Epithelial cell of proximal tubule (primary cell): ENCODE measurements at regions not wholly inside any gene's neighbourhood (a gene's known extent, or its start where the extent isn't known, plus 50 kb on each side); places are given as distances from the start of the nearest gene placed in this dataset.
"Not testable (repeated sequence)": the region's sequence is repeated elsewhere in the genome, so short reads cannot be mapped to it uniquely, and the experiment has no call there.

Source experiments
- DNase-seq: peaks from one replicate; pipeline ENCODE4 v3.0.0-alpha.2; 2011; ENCODE audit warnings: low read depth
- H3K4me3 ChIP-seq: 2 replicates; pipeline ENCODE4 v1.5.1; 2011; ENCODE audit warnings: low read depth, mild to moderate bottlenecking, low read length
- TF ChIP-seq, protein P1 (sequence below): conservative IDR thresholded peaks from 2 replicates; pipeline ENCODE4 v1.5.1; 2012; ENCODE audit warnings: low read depth, mild to moderate bottlenecking, low read length

DNA sequence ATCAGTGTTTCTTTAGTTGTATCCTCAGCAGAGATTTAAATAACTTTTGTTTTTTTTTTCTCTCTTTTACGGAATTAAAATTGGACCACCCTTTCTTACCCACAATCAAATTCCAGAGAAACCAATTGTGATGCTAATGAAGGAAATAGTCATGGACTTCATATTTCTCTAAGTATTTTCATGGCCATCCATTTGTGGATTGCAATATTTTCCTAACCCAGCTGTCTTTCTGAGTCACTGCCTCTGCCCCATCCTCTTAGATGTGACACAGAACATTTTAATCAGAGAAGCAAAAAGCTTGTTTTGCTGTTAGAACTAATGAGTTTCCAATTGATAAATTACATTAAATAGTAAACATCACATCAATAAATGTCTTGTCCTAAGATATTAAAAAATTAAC is 405.5 kb upstream of the ADGRB3 start:
- no peak overlapping the region for H3K4me3 ChIP-seq
- DNase-seq = no peak
- TF ChIP-seq, protein P1, sequence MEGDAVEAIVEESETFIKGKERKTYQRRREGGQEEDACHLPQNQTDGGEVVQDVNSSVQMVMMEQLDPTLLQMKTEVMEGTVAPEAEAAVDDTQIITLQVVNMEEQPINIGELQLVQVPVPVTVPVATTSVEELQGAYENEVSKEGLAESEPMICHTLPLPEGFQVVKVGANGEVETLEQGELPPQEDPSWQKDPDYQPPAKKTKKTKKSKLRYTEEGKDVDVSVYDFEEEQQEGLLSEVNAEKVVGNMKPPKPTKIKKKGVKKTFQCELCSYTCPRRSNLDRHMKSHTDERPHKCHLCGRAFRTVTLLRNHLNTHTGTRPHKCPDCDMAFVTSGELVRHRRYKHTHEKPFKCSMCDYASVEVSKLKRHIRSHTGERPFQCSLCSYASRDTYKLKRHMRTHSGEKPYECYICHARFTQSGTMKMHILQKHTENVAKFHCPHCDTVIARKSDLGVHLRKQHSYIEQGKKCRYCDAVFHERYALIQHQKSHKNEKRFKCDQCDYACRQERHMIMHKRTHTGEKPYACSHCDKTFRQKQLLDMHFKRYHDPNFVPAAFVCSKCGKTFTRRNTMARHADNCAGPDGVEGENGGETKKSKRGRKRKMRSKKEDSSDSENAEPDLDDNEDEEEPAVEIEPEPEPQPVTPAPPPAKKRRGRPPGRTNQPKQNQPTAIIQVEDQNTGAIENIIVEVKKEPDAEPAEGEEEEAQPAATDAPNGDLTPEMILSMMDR = no peak

DNA sequence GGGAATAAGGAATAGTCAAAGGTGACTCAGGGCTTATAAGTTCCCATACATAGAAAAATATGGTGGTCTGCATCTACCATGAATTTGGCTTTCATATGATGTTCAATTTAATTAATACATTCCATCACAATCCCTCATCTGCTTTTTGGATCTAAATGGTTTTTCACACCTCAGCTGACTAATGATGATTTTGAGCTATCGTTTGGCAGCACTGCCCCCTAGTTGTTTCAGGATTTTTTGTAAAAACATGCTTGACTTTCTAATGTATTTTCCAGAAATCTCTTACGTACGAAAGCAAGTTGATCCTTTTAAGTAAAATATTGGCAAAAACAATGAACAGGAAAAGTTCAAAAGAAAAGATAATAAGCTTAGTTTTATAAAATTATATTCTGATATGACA is 408.6 kb upstream of the ADGRB3 start:
- TF ChIP-seq, protein P1 = peak; percentile 57
- no peak for DNase-seq
- H3K4me3 ChIP-seq = no peak overlapping the region

DNA sequence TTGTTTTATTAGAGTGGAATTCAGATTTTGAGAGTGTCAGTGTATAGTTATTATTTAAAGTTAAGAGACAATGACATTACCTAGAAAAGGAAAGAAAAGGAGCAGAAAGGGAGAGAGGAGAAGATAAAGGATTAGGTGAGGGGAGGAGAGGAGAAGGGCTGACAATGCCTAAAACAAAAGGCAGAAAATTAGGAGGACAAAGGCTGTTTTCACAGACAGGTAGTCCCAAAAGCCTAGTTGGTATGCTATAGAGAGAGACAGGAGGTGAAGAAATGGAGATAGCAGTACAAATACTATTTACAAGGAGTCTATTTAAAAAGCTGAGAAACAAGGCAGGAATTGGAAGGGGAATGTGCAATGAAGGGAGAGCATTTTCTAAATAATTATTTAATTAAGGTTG is 409.4 kb upstream of the ADGRB3 start:
- TF ChIP-seq, protein P1 = no peak
- DNase-seq = no peak
- no peak overlapping the region for H3K4me3 ChIP-seq

DNA sequence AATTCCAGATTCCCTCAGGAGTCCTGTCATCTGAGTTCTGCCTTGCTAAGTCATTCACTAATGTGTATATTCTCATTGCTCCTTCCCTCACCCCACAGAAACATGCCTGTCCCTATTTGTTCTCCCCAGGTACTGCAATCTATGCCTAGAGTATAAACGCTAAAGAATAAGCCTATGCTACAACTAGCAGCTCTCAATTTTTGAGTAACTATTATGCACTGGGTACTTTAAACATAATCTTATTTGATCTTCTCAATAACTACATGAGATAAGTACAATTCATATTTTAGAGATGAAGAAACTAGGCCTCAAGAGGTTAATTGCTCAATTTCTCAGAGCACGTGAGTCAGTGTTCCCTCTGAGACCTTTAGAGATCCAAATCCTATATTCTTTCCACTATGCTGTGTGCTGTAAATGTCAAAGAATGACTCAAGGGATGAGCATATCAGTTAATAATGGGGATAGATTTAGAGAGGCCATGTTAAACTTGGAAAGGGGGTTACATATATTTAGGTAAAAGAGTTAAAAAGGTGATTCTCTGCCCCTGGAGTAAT is 423.8 kb upstream of the ADGRB3 start:
- TF ChIP-seq, protein P1 = no peak
- H3K4me3 ChIP-seq = no peak overlapping the region
- no peak for DNase-seq

DNA sequence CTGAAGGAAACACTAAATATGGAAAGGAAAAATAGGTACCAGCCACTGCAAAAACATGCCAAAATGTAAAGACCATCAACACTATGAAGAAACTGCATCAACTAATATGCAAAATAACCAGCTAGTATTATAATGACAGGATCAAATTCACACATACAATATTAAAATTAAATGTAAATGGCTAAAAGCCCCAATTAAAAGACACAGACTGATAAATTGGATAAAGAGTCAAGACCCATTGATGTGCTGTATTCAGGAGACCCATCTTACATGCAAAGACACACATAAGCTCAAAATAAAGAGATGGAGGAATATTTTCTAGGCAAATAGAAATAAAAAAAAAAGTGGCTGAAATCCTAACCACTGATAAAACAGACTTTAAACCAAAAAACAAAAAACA is 427.5 kb upstream of the ADGRB3 start:
- not testable (repeated sequence) for H3K4me3 ChIP-seq, DNase-seq

DNA sequence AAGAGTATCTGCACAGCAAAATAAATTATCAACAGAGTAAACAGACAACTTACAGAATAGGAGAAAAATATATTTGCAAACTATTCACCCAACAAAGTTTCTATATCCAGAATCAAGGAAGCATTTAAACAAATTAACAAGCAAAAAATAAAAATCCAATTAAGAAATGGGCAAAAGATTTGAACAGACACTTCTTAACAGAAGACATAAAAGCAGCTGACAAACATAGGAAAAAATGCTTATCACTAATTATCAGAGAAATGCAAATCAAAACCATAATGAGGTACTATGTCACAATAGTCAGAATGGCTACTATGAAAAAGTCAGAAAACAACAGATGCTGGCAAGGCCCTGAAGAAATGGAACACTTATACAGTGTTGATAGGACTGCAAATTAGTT is 434.2 kb upstream of the ADGRB3 start:
- no peak for DNase-seq
- TF ChIP-seq, protein P1 = no peak

DNA sequence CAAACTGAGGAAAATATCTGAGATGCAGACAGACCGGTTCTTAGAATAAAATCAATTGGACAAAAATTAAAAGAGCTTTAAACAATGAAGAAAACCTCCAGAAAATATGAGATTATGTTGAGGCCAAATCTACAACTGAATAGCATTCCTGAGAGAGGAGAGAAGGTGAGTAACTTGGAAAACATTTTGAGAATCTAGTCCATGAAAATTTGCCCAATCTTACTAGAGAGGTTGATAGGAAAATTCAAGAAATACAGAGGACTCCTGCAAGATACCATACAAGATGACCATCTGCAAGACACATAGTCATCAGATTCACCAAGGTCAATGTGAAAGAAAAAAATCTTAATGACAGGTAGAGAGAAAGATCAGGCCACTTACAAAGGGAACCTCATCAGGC is 437.7 kb upstream of the ADGRB3 start:
- TF ChIP-seq, protein P1 = no peak
- no peak for DNase-seq
- H3K4me3 ChIP-seq = no peak overlapping the region

More for the DNA sequence above, 434.2 kb upstream of the ADGRB3 start:
- H3K4me3 ChIP-seq = no peak overlapping the region
